Sigmoid colon (tissue), 6 donors: ENCODE measurements at regions not wholly inside any gene's neighbourhood (a gene's known extent, or its start where the extent isn't known, plus 50 kb on each side); places are given as distances from the start of the nearest gene placed in this dataset.
"Not testable (repeated sequence)": the region's sequence is repeated elsewhere in the genome, so short reads cannot be mapped to it uniquely, and the experiment has no call there.

Experiments used
- DNase-seq: peaks from one replicate; pipeline ENCODE4 v3.0.0-alpha.2; 2019
- H3K27ac ChIP-seq, 4 donors: fragments of 200-600 bp; sonication (generic); one replicate each; pipeline ENCODE4 v1.5.1; 2016 to 2019; ENCODE audit warnings: mild to moderate bottlenecking in 1 of 4
- H3K27me3 ChIP-seq, 3 donors: fragments of 200-600 bp; sonication (generic); one replicate each; pipeline ENCODE4 v1.5.1; 2019; ENCODE audit warnings: mild to moderate bottlenecking in 1 of 3
- H3K36me3 ChIP-seq, 4 donors: fragments of 200-600 bp; sonication (generic); one replicate each; pipeline ENCODE4 v1.5.1; 2016 to 2019
- H3K4me1 ChIP-seq, 4 donors: fragments of 200-600 bp; sonication (generic); one replicate each; pipeline ENCODE4 v1.5.1; 2017 to 2019
- H3K4me3 ChIP-seq, 4 donors: fragments of 200-600 bp; sonication (generic); one replicate each; pipeline ENCODE4 v1.5.1; 2017 to 2019; ENCODE audit warnings: mild to moderate bottlenecking in 2 of 4, moderate library complexity in 1 of 4
- H3K9me3 ChIP-seq, 4 donors: fragments of 200-600 bp in 3 of 4; sonication (generic) in 3 of 4; one replicate each; pipeline versions ENCODE4 v1.5.1 to v1.6.1; 2013 to 2019
- CTCF ChIP-seq, 4 experiments: fragments of 450-650 bp in 3 of 4; fragments of 200-600 bp in 1 of 4; IDR thresholded peaks; one replicate each; pipeline ENCODE4 v1.5.1; 2016 to 2019; ENCODE audit warnings: antibody characterized with exemption in 4 of 4, mild to moderate bottlenecking in 3 of 4, moderate library complexity in 2 of 4
- EP300 ChIP-seq, 4 donors: sonication (generic); formaldehyde crosslinking; IDR thresholded peaks; one replicate each; pipeline ENCODE4 v1.6.1; 2017; ENCODE audit warnings: antibody characterized with exemption in 4 of 4
- POLR2A ChIP-seq, 2 donors: fragments of 450-650 bp; IDR thresholded peaks; one replicate each; pipeline ENCODE4 v1.6.1; 2016; ENCODE audit warnings: antibody characterized with exemption in 2 of 2, mild to moderate bottlenecking in 2 of 2, moderate library complexity in 2 of 2
- POLR2AphosphoS5 ChIP-seq, 4 donors: sonication (generic); formaldehyde crosslinking; IDR thresholded peaks; one replicate each; pipeline ENCODE4 v1.6.1; 2017; ENCODE audit warnings: antibody characterized with exemption in 4 of 4
- WGBS, 2 donors: extraction: QIAGEN DNeasy Blood & Tissue Kit; methylation state at CpG; one replicate each; pipeline ENCODE4 v1.1.7; 2013; 5-methylcytosine and 5-hydroxymethylcytosine counted together
- intact Hi-C: fragments of 100-400 bp; cut with DNase I; formaldehyde crosslinking; loops from one replicate; pipeline ENCODE4 v1.15.1; 2023
- donor health status: healthy with polysubstance abuse.
- donor health status: healthy.

GRCh38 chr11:123321636-123322035 is 108.4 kb upstream of the GRAMD1B start:
- no peaks in the 10 kb centered on the region for H3K9me3 ChIP-seq

GRCh38 chr11:123318623-123319022 is 111.4 kb upstream of the GRAMD1B start:
- Histone ChIP-seq H3K4me1 (no peaks in the 10 kb centered on the region), H3K36me3 (no peaks in the 10 kb centered on the region), H3K4me3 (no peak overlapping the region), H3K27me3 (peaks cover 0 to 8% (median 3%) of the 10 kb centered on the region in 3 donors), H3K9me3 (no peaks in the 10 kb centered on the region), H3K27ac (no peak overlapping the region)
- WGBS, 2 donors = 67 to 77% methylated on average over 2 of the region's 2 CpGs
- no peak for DNase-seq
- intact Hi-C loops = no loop called here
- TF ChIP-seq POLR2A (IDR thresholded peaks at IDR 0.05) = no peak
- TF ChIP-seq EP300 (IDR thresholded peaks at IDR 0.05) = no peak
- no peak for TF ChIP-seq CTCF (IDR thresholded peaks at IDR 0.05)
- no peak for TF ChIP-seq POLR2AphosphoS5 (IDR thresholded peaks at IDR 0.05)

More at GRCh38 chr11:123321636-123322035, 108.4 kb upstream of the GRAMD1B start:
- Histone ChIP-seq H3K27me3 (peaks cover 0 to 3% (median 0%) of the 10 kb centered on the region in 3 donors), H3K4me3 (no peak overlapping the region), H3K27ac (no peak overlapping the region), H3K4me1 (no peaks in the 10 kb centered on the region), H3K36me3 (no peaks in the 10 kb centered on the region)
- TF ChIP-seq POLR2A (IDR thresholded peaks at IDR 0.05) = no peak
- no peak for TF ChIP-seq CTCF (IDR thresholded peaks at IDR 0.05)
- DNase-seq = no peak
- 59 to 70% methylated on average over 3 of the region's 3 CpGs for WGBS, 2 donors
- intact Hi-C loops = no loop called here

GRCh38 chr11:123318132-123318531 is 111.9 kb upstream of the GRAMD1B start:
- H3K4me1 ChIP-seq, H3K4me3 ChIP-seq, H3K9me3 ChIP-seq, H3K27ac ChIP-seq, H3K27me3 ChIP-seq, DNase-seq, H3K36me3 ChIP-seq, intact Hi-C loops: not testable (repeated sequence)

GRCh38 chr11:123316003-123316402 is 114.1 kb upstream of the GRAMD1B start:
- Histone ChIP-seq H3K4me1 (no peaks in the 10 kb centered on the region), H3K9me3 (no peaks in the 10 kb centered on the region), H3K27me3 (peaks cover 0 to 8% (median 3%) of the 10 kb centered on the region in 3 donors), H3K4me3 (no peak overlapping the region), H3K27ac (no peak overlapping the region), H3K36me3 (no peaks in the 10 kb centered on the region)
- WGBS, 2 donors = 83% methylated on average over 6 of the region's 6 CpGs
- intact Hi-C loops = no loop called here
- TF ChIP-seq POLR2AphosphoS5 (IDR thresholded peaks at IDR 0.05) (no peak), EP300 (IDR thresholded peaks at IDR 0.05) (no peak), CTCF (IDR thresholded peaks at IDR 0.05) (no peak), POLR2A (IDR thresholded peaks at IDR 0.05) (no peak)
- DNase-seq = no peak

- Histone ChIP-seq H3K27ac (no peak overlapping the region), H3K4me3 (no peak overlapping the region), H3K36me3 (no peaks in the 10 kb centered on the region), H3K4me1 (no peaks in the 10 kb centered on the region), H3K9me3 (no peaks in the 10 kb centered on the region), H3K27me3 (peaks cover 0 to 8% (median 0%) of the 10 kb centered on the region in 3 donors)
- TF ChIP-seq POLR2A (IDR thresholded peaks at IDR 0.05) (no peak), EP300 (IDR thresholded peaks at IDR 0.05) (no peak), POLR2AphosphoS5 (IDR thresholded peaks at IDR 0.05) (no peak), CTCF (IDR thresholded peaks at IDR 0.05) (no peak)
- WGBS, 2 donors = 81 to 83% methylated on average over 11 of the region's 11 CpGs
- intact Hi-C loops = no loop called here
- no peak for DNase-seq
Observed at GRCh38 chr11:123314972-123315371, 115.1 kb upstream of the GRAMD1B start.
